AML-193 (cell line): ENCODE measurements at regions not wholly inside any gene's neighbourhood (a gene's known extent, or its start where the extent isn't known, plus 50 kb on each side); places are given as distances from the start of the nearest gene placed in this dataset.

ENCODE experiments used
- DNase-seq, 2 experiments: peaks; one replicate each; lab custom pipeline; 2025; lab: John Stamatoyannopoulos, UW

DNA sequence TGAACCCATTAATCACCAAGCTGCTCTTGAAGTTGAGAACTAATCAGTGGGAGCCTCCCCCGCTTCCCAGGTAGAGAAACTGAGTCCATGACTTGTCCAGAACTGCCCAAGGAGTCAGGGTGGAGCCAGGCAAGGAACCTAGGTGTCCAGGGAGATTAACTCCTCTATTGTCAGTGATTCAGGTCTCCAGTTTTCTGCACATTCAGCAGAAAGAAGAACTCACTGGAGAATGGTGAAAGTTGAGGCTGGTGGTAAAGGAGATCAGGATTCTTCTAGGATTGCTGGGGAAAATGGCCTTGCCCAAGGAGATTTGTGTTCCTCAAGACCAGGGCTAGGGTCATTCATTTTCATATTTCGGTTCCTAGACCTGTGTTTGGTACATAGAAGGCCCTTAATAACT is 87.2 kb upstream of the CISTR start:
- no peak for DNase-seq

- DNase-seq, result no peak
Measured at GRCh38 chr12:53840316-53840715, 88.5 kb upstream of the CISTR start.

GRCh38 chr12:53842686-53843085 is 90.9 kb upstream of the CISTR start:
- DNase-seq, result no peak

GRCh38 chr12:53843545-53843944 is 91.8 kb upstream of the CISTR start:
- DNase-seq, result no peak

DNA sequence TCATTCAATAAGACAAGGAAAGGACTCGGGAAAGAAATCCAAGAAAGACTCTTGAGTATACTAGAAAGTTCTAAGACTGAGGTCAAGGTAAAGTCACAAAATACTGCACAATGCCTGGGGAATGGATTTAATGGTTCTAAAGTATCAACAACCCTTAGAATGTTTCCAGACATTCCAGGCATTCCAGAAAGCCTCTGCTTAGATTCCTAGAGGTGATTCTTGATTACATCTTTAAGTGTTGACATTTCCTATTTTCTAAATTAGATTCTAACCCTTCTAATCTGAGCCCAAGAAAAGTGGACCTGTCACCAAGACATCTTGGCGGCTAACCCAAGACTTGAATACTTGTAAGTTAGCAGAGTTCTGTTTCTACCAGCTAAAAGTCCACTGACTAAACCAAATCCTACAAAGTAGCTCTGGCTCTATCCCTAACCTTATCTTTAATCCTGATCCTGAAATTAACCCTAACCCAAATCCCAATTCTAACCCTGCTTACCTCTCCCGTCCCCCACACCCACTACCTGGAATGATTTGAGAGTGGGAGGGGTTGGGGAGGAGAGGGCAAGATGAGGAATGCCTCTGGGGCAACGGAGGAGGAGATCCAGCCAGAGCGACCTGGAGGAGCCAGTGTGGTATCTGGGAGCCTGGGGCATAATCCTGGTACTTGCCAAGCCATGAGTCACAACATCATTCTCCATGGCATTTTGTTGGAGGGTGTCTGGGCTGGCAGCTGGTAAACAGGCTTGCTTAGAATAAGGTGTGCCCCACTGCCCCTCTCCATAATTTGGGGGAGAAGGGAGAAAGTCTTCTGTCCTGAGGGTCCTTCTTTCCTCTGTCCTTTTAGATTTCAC is 93.4 kb upstream of the HOXC13 start:
- DNase-seq, result no peak

DNA sequence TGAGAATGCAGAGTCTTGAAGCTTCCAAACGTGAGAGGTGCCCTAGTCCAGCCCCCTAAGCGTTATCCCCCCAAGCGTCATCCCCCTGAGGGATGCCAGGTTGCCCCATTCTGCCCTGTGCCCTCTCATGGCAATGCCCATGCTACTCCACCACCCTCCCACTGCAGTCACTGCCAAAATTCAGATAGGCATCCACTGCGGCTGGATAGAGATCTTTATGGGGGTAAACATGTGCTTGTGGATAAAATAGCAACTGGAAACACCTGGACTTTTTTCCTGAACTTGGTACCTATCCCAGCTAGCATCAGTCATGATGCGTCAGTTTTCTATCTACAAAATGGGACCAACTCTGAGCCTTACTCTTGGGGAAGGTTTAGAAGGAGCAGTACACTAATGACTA is 92.7 kb upstream of the HOXC13 start:
- DNase-seq, result no peak

- DNase-seq, result no peak
Measured at GRCh38 chr12:53849113-53849512, 89.5 kb upstream of the HOXC13 start.

DNA sequence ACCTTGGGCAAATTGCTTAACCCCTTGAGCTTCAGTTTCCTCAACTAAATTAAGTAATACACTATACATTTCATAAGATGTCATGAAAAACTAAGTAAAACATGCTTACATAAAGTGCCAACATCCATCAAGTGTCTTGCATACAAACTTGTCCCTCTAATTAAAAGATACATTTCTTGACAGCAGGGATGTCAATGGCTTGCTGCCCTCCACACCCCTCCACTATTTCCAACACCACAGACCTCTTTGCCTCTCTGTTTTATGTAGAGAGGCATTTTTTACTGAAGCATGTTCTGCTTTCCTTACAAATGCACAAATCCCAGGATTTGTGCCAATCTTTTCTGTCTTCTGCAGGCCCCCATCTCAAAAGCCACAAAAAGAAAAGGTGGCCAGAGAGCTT is 89.0 kb upstream of the HOXC13 start:
- DNase-seq, result no peak

DNA sequence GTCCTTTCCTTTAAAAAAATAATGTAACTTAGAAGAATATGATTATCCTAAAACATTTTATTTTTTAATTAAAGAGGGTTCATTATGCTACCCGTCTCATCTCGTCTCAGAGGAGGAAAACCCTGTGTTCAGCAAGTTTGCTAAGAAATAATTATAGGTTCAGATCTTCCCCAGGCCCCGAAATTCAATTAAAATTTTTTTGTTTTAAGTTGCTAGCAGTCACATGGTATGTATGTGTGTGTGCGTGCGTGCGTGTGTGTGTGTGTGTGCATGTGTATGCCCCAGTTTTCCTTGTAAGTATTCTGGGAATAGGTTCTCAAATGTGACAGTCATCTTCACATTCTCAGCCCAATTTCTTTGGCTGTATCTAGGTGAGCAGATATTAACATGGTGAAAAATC is 86.6 kb upstream of the HOXC13 start:
- DNase-seq, result no peak

- no peak for DNase-seq
Measured at GRCh38 chr12:53852992-53853391, 85.6 kb upstream of the HOXC13 start.

DNA sequence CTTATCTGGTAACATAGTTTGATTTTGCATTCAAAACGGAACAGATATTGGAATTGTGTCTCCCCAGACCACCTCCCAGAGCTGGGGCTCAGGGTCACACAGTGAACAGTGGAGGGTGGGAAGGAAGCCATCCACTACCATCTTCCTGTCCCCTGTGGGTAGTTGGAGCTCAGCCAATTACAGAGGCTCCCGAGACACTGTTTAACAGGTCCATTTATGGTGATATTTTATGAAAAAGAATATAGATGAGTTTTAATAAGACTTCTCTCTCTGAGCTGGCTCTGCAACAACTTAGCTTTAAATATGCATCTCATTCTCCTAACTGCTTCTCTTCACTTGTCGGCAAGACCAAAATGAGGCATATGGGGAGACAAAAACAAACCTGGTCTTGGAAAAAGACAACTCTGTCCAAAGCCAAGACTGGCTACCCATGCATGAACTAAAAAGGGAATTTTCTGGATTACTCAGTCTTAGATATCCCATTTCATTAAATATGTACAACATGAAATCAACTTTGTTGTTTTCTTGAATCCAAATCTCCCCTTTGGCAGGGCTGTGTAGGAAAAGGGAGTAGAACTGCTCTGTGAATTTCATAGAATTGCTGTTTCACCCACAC is 83.8 kb upstream of the HOXC13 start:
- no peak for DNase-seq

DNA sequence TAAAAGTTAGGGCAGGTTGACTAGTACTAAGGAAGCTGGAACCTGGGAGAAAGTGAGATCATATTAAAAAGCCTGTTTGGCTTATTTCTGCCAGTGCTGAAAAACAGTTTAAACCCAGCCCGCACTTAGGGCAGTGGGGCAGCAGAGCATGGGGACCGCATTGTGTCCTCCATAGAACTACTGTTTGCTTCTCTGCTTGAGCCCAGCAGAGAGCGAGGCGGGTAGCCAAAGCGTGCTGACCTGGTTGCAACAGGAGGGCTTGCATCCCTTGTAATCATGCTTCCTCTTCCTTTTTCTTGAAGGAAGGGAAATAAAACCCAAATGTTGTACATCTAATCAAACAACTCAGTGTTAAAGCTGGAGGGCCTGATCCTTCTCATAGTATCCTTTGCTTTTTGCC is 82.5 kb upstream of the HOXC13 start:
- peak; percentile 26 to 38 for DNase-seq

DNA sequence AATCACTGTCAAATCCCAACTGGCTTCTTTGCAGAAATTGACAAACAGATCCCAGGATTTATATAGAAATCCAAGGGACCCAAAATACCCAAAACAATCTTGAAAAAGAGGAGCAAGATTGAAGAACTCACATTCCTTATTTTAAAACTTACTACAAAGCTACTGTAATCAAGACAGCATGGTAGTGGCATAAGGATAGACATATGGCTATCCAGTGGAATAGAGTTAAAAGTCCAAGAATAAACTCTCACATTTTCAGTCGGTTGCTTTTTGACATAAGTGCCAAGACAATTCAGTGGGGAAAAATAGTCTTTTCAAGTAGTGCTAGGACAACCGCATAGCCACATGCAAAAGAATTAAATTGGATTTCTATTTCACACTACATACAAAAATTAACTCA is 81.0 kb upstream of the HOXC13 start:
- no peak for DNase-seq

DNA sequence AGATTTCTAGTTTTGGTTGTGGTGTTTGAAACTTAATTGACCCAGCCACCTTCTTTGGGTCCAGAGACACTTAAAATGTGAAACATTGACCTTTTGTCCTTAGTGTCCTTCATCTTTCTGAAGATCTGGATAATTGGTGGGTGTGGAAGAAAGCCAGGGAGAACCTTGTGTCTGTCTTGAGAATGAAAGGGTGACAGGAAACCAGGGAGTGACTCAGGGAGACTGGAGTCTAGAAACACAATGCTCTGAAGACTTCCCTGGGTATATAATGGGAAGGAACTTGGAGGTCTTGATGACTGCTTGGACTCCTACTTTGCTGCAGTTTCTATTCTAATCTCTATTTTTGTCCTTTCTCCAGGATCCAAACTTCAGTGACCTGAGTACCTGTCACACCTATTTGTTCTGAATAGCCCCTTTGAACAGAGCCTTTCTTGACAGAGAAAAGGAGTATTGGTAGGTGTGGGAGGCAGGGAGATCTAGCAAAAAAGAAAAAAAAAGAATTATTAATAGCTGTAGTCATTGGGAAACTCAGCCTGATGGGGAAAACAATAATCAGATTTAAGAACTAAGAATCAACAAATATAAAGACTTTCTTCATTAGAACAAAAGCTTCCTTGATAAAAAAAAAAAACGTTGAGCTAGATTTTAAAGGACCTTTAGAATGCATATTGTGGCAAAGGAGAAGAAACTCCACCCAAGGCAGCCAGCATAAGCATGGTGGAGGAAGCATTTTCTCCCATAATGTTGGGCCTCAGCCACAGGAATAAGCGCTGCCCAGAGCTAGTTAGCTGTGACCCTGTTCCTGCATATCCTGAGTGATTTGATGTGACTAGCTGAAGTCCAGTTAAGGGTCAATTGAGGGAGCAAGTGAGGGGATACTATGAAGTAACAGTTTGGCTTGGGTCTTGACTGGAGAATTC is 77.9 kb upstream of the HOXC13 start:
- DNase-seq, result no peak

GRCh38 chr12:53862206-53862605 is 76.4 kb upstream of the HOXC13 start:
- no peak for DNase-seq

- DNase-seq, result no peak
Measured at GRCh38 chr12:53862831-53863230, 75.8 kb upstream of the HOXC13 start.

- DNase-seq, result no peak
Measured at GRCh38 chr12:53866727-53867126, 71.9 kb upstream of the HOXC13 start.

DNA sequence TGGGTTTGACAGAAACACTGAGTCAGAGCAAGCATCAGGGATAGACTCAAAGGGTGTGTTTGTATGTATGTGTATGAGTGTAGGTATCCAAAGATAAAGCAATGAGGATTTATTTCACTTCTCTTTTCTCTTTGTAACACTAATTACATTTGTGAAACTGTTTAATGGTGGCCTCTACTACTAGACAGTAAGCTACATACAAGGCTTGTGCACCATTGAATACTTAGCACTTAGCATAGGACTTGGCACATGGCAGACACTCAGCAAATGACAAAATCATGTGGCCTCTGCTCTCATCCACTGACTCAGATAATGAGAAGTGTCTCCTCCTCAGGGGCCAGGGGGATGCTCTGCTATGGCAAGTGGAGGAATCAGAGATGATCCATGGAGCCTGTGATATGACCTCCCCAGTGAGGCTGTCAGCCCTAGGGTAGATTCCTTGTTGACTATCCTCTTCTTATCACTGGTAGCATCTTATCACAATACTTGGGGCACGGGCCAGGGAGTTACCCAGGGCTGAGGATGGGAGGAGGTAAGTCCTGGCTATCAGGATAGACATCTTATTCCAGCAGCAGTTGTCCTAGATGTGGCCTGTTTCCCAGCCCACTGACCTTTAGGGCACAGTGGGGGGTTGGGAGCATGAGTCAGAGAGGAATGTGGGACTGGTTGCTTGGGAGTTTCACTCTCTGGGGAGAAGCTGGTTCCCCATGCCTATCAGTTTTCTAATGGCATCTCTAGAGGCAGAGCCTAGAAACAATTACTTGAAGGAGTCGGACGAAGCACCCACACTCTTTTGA is 71.2 kb upstream of the HOXC13 start:
- no peak for DNase-seq

DNA sequence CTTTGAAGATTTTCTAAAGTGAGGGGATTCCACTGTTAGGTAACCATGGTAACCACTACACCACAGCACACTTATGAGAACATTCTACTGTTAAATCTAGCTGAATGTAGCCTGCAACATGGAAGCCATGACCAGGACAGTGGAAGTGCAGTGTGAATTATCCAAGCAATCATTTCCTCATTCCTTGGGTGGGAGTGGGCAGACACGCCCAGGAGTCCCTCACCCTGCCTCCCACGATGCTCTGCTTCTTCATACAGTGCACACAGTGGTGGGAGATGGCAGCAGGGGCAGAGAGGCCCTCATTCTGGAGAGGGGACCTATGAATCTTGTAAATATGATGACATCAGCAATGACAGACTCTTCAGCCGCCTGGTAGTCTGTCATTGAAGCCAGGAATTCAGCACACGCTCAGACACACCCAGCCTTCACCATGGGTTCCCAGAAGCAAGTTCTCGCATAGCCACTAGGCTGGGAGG is 70.1 kb upstream of the HOXC13 start:
- DNase-seq, result no peak

- DNase-seq, result no peak
Measured at GRCh38 chr12:53869500-53869899, 69.1 kb upstream of the HOXC13 start.

DNA sequence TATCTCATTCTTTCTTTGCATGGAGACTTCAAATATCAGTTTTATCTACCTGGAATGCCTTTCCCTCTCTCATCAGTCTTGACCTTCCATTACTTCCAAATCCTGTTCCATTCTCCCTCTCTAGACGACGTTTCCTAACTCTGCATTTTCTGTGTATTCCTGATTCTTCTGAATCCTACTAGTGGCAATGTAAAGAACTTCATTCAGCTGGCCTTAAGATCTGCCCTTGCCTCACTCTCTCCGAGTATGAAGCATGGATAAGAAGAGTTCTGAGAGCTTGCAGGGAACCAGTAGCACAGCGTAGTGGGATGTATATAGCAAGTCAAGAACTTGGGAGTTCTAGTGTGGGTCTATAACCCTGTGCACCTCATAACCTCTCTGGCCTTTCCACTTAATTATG is 68.5 kb upstream of the HOXC13 start:
- no peak for DNase-seq

GRCh38 chr12:53871367-53871766 is 67.3 kb upstream of the HOXC13 start:
- DNase-seq, result no peak
